ENCODE measurements at regions not wholly inside any gene's neighbourhood (a gene's known extent, or its start where the extent isn't known, plus 50 kb on each side); places are given as distances from the start of the nearest gene placed in this dataset.
A peak's percentile ranks its signal among the peaks of the same experiment; 100 is the strongest.
"Not testable (repeated sequence)": the region's sequence is repeated elsewhere in the genome, so short reads cannot be mapped to it uniquely, and the experiment has no call there.

- H3K27ac Mint-ChIP-seq, result peak overlapping the region in 1 of 3 experiments; percentile 33
- no peaks in the 10 kb centered on the region for H3K36me3 Mint-ChIP-seq (ENCODE audit: low read depth)
- H3K9me3 Mint-ChIP-seq, result peaks cover 8% of the 10 kb centered on the region
- H3K4me3 Mint-ChIP-seq, result no peak overlapping the region
- peaks cover 6% of the 10 kb centered on the region for H3K4me1 Mint-ChIP-seq
- no peak for TF ChIP-seq CTCF (IDR thresholded peaks at IDR 0.05; ENCODE audit: unreplicated experiment in 3 of 3)
- H3K27me3 Mint-ChIP-seq (ENCODE audit: low read depth), result no peaks in the 10 kb centered on the region
Observed at GRCh38 chr6:3918469-3918868, 69.3 kb downstream of the FAM50B start.

GRCh38 chr6:3919130-3919628, 70.0 kb downstream of the FAM50B start:
- Mint-ChIP-seq H3K4me3 (no peak overlapping the region), H3K4me1 (peaks cover 5% of the 10 kb centered on the region), H3K36me3 (ENCODE audit: low read depth) (no peaks in the 10 kb centered on the region), H3K9me3 (peaks cover 8% of the 10 kb centered on the region), H3K27me3 (ENCODE audit: low read depth) (no peaks in the 10 kb centered on the region), H3K27ac (no peak overlapping the region)
- no peak for TF ChIP-seq CTCF (IDR thresholded peaks at IDR 0.05; ENCODE audit: unreplicated experiment in 3 of 3)

GRCh38 chr6:3919849-3920248, 70.7 kb downstream of the FAM50B start:
- no peak for TF ChIP-seq CTCF (IDR thresholded peaks at IDR 0.05; ENCODE audit: unreplicated experiment in 3 of 3)
- Mint-ChIP-seq H3K4me1 (peaks cover 5% of the 10 kb centered on the region), H3K27me3 (ENCODE audit: low read depth) (no peaks in the 10 kb centered on the region), H3K4me3 (no peak overlapping the region), H3K9me3 (peaks cover 8% of the 10 kb centered on the region), H3K36me3 (ENCODE audit: low read depth) (no peaks in the 10 kb centered on the region), H3K27ac (no peak overlapping the region)

GRCh38 chr6:3920321-3920720, 71.1 kb downstream of the FAM50B start:
- H3K4me3 Mint-ChIP-seq, result no peak overlapping the region
- no peaks in the 10 kb centered on the region for H3K27me3 Mint-ChIP-seq (ENCODE audit: low read depth)
- H3K4me1 Mint-ChIP-seq, result peaks cover 9% of the 10 kb centered on the region
- no peak overlapping the region for H3K27ac Mint-ChIP-seq
- peaks cover 8% of the 10 kb centered on the region for H3K9me3 Mint-ChIP-seq
- H3K36me3 Mint-ChIP-seq (ENCODE audit: low read depth), result no peaks in the 10 kb centered on the region
- no peak for TF ChIP-seq CTCF (IDR thresholded peaks at IDR 0.05; ENCODE audit: unreplicated experiment in 3 of 3)

- Mint-ChIP-seq H3K4me3 (no peak overlapping the region), H3K4me1 (peaks cover 12% of the 10 kb centered on the region), H3K9me3 (peaks cover 8% of the 10 kb centered on the region), H3K27ac (no peak overlapping the region), H3K36me3 (ENCODE audit: low read depth) (no peaks in the 10 kb centered on the region), H3K27me3 (ENCODE audit: low read depth) (no peaks in the 10 kb centered on the region)
- TF ChIP-seq CTCF (IDR thresholded peaks at IDR 0.05; ENCODE audit: unreplicated experiment in 3 of 3), result no peak
Observed at GRCh38 chr6:3921663-3922062, 72.5 kb downstream of the FAM50B start.

GRCh38 chr6:3922619-3923018, 73.4 kb downstream of the FAM50B start:
- peaks cover 12% of the 10 kb centered on the region for H3K4me1 Mint-ChIP-seq
- not testable (repeated sequence) for H3K27ac Mint-ChIP-seq; H3K9me3 Mint-ChIP-seq; H3K36me3 Mint-ChIP-seq (ENCODE audit: low read depth); H3K4me3 Mint-ChIP-seq; H3K27me3 Mint-ChIP-seq (ENCODE audit: low read depth)

- not testable (repeated sequence) for H3K9me3 Mint-ChIP-seq; H3K27me3 Mint-ChIP-seq (ENCODE audit: low read depth); H3K36me3 Mint-ChIP-seq (ENCODE audit: low read depth)
- H3K4me3 Mint-ChIP-seq, result peak overlapping the region in 1 of 3 experiments; percentile 26
- H3K27ac Mint-ChIP-seq, result peak overlapping the region; percentile 27 to 63 (median 41)
- H3K4me1 Mint-ChIP-seq, result peaks cover 19% of the 10 kb centered on the region
Observed at GRCh38 chr6:3925223-3926149, 76.3 kb downstream of the FAM50B start.

All from nephron (organoid).